Panc1 (cell line): ENCODE measurements at regions not wholly inside any gene's neighbourhood (a gene's known extent, or its start where the extent isn't known, plus 50 kb on each side); places are given as distances from the start of the nearest gene placed in this dataset.

ENCODE experiments used
- CTCF ChIP-seq: fragments of 450-650 bp; IDR thresholded peaks from 2 replicates; pipeline ENCODE4 v1.5.1; 2017; ENCODE audit warnings: mild to moderate bottlenecking
- POLR2AphosphoS5 ChIP-seq: IDR thresholded peaks from 2 replicates; pipeline ENCODE4 v1.6.1; 2012; ENCODE audit warnings: mild to moderate bottlenecking, low read depth, low read length, moderate library complexity
- REST ChIP-seq, 2 experiments: IDR thresholded peaks; 2 replicates each; pipeline ENCODE4 v1.6.1; 2011 to 2012; ENCODE audit warnings: low read depth in 2 of 2, control low read depth in 1 of 2, low read length in 1 of 2, mild to moderate bottlenecking in 1 of 2, moderate library complexity in 1 of 2; ENCODE audit not compliant: insufficient read depth in 1 of 2
- SIN3A ChIP-seq: IDR thresholded peaks from 2 replicates; pipeline ENCODE4 v1.6.1; 2012; ENCODE audit warnings: low read depth, mild to moderate bottlenecking, low read length, moderate library complexity, borderline replicate concordance; ENCODE audit not compliant: insufficient read depth
- TCF7L2 ChIP-seq: IDR thresholded peaks from 2 replicates; pipeline ENCODE4 v1.6.1; 2011; ENCODE audit warnings: mild to moderate bottlenecking, low read depth, low read length, inconsistent platforms

- TF ChIP-seq CTCF: no peak; the same call in 1 of the 2 replicates
- TF ChIP-seq POLR2AphosphoS5: no peak
- no peak for TF ChIP-seq REST (IDR thresholded peaks at IDR 0.05; ENCODE audit: insufficient read depth in 1 of 2, low read depth in 2 of 2, low read length in 1 of 2)
- TF ChIP-seq SIN3A: no peak
- TF ChIP-seq TCF7L2: no peak
Measured at GRCh38 chr12:132392389-132393244, 63.2 kb upstream of the GALNT9 start.
